GM10248 (cell line): ENCODE measurements at regions not wholly inside any gene's neighbourhood (a gene's known extent, or its start where the extent isn't known, plus 50 kb on each side); places are given as distances from the start of the nearest gene placed in this dataset.

Experiments used
- CTCF ChIA-PET: fragments of 300-600 bp; sonication (Branson Sonifier 250); formaldehyde crosslinking; extraction: SDS; loops from one replicate; lab custom pipeline; 2021; ENCODE audit warnings: antibody characterized with exemption; lab: Yijun Ruan, JAX
- POLR2A ChIA-PET: fragments of 350-650 bp; sonication (Branson Sonifier 250); formaldehyde crosslinking; extraction: SDS; loops from one replicate; lab custom pipeline; 2020; ENCODE audit warnings: antibody characterized with exemption; lab: Yijun Ruan, JAX
- DNase-seq: peaks from one replicate; pipeline ENCODE4 v3.0.0; 2012; ENCODE audit errors: extremely low spot score
- TF ChIP-seq, protein P1 (sequence below): IDR thresholded peaks from 2 replicates; pipeline ENCODE4 v1.5.1; 2012; ENCODE audit warnings: mild to moderate bottlenecking, low read depth; ENCODE audit errors: extremely low read depth, missing control alignments, control extremely low read depth

DNA sequence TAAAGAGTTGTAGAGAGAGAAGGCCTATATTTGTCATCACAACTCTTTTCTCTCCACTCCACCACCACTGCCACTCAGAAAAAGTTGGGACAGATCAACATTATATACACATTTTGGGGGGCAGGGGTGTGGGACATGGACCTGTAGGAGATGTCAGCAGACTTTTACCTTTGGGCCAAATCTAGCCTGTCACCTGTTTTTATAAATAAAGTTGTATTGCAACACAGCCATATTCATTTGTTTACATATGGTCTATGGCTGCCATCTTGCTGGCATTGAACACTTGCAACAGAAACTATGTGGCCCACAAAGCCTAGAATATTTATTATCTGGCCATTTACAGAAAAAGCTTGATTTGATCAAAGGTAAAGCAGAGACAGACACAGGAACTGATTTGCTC, 250.7 kb downstream of the BTG1 start:
- DNase-seq: no peak
- ChIA-PET CTCF (interaction anchor here (2.4 kb wide), 1 partner anchor 11 kb away, joined by 5 read pairs; no protein-coding TSS in a partner anchor), POLR2A (no interaction called here)
- TF ChIP-seq, protein P1, sequence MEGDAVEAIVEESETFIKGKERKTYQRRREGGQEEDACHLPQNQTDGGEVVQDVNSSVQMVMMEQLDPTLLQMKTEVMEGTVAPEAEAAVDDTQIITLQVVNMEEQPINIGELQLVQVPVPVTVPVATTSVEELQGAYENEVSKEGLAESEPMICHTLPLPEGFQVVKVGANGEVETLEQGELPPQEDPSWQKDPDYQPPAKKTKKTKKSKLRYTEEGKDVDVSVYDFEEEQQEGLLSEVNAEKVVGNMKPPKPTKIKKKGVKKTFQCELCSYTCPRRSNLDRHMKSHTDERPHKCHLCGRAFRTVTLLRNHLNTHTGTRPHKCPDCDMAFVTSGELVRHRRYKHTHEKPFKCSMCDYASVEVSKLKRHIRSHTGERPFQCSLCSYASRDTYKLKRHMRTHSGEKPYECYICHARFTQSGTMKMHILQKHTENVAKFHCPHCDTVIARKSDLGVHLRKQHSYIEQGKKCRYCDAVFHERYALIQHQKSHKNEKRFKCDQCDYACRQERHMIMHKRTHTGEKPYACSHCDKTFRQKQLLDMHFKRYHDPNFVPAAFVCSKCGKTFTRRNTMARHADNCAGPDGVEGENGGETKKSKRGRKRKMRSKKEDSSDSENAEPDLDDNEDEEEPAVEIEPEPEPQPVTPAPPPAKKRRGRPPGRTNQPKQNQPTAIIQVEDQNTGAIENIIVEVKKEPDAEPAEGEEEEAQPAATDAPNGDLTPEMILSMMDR: no peak

DNA sequence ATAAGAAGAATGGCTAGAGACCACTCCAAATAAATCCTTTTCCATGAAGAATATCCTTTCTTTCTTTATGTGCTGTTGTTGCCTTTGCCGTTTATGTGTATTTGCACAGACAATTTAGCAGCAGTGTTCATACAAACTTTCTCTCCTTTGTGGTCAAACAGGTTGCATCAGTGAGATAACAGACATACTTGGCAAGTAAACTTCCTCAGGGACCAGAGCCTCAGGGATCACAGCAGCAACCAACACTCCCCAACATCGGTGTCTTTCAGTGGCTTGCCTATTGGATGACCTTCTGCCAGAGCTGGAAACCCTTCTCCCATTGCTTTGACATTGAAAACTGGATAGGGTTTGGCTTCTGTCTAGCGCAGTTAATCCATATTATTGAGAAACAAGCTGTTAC, 252.2 kb downstream of the BTG1 start:
- CTCF ChIA-PET: interaction anchor here (2.4 kb wide), 1 partner anchor 10 kb away, joined by 5 read pairs; no protein-coding TSS in a partner anchor
- POLR2A ChIA-PET: no interaction called here
- DNase-seq: no peak
- TF ChIP-seq, protein P1: no peak

DNA sequence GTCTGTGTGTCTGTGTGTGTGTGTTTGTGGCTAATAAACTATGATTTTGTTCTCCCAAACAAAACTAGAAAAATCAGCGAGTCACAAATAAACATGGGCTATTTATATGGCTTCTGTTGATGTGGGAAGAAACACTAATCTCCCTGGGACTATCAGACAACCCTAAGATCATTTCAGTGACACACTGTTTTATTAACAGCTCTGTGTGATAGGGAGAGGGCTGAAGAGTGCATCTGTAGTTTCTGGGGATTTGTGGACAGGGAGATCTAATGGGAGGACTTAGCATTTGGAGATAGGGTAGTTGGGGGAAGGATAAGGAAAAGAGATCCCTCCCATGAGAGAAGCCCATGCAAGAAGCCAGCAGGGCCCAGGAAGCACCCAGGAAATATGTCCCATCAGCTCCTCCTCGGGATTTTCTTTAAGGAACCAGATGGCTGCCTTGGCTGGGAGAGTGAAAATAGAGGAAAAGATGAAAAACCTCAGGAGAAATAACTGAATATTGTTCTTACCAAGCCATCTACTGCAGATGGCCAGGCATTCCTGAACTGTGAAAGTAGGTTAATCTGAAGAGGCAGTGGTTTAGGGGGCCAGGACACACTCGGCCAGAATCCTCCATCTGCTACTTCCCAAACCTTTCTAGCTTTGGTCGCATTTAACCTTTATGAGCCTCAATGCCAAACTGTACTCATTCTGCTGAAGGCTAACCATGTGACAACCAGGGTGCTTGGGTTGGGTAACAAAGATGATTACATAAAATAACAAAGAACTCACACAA, 253.4 kb downstream of the BTG1 start:
- ChIA-PET POLR2A (no interaction called here), CTCF (interaction anchor here (1.6 kb wide), 1 partner anchor 13 kb away, joined by 5 read pairs; no protein-coding TSS in a partner anchor)
- DNase-seq: no peak
- TF ChIP-seq, protein P1: no peak

DNA sequence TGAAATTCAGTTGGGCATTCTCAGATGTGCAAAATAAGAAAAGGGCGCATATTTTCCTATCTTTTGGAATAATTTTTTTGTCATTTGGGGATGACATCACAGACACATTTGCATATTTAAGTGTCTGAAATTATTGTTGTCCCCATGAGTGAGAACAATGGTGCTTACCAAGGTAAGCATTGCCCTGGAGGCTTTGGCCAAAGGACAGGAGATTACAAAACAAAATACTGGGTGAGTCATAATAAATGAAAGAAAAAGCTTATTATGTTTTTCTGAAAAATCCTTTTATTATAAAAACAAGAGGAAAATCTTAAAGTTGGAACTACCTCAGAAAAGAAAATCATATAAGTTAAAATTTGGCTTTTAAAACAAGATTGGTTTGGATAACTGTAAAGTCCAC, 254.9 kb downstream of the BTG1 start:
- CTCF ChIA-PET: interaction anchor here (0.9 to 1.5 kb wide), 3 partner anchors 13 to 21 kb away, joined by 3 read pairs; no protein-coding TSS in a partner anchor
- TF ChIP-seq, protein P1: no peak
- POLR2A ChIA-PET: no interaction called here
- no peak for DNase-seq

DNA sequence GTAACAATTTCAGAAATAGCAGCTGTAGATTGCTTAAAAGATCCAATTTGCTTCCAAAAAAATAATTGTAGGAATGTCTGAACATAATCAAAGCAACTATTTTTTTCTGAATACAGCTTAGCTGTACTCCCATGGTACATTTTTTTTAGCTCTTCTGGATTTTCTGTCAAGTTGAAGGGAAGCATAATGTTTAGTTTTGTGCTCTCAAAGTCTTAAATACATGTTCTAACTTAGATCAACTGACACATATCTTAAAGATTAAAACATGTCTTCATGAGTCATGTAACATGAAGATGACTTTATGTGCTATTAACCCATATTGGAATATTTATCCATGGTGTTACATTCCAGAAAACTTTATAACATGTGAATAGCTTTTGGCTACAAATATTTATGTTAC, 255.7 kb downstream of the BTG1 start:
- TF ChIP-seq, protein P1: no peak
- CTCF ChIA-PET: interaction anchor here (0.9 to 1.9 kb wide), 3 partner anchors 12 to 36 kb away, joined by 3 to 4 read pairs (median 3); no protein-coding TSS in a partner anchor
- POLR2A ChIA-PET: no interaction called here
- no peak for DNase-seq

DNA sequence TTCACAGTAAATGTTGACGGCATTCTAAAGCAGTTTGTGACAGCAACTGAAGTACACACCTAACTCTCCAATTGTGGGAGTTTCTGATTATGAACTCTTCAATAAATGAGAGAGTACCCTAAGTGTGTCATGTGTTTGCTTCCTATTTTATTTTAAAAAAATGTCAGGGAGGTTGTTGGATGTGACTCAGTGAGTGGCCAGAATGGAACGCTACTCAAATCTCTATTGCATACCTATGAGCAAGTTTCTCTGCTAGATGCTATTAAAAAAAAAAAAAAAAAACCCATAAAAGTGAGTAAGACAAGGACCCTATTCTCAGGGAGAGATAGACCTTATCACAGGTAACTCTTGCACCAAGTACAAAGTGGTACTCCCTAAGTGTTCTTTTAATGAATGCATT, 256.6 kb downstream of the BTG1 start:
- ChIA-PET CTCF (interaction anchor here (1.9 kb wide), 1 partner anchor 35 kb away, joined by 4 read pairs; no protein-coding TSS in a partner anchor), POLR2A (no interaction called here)
- DNase-seq: no peak
- TF ChIP-seq, protein P1: no peak
